ENCODE measurements at regions not wholly inside any gene's neighbourhood (a gene's known extent, or its start where the extent isn't known, plus 50 kb on each side); places are given as distances from the start of the nearest gene placed in this dataset.

DNA sequence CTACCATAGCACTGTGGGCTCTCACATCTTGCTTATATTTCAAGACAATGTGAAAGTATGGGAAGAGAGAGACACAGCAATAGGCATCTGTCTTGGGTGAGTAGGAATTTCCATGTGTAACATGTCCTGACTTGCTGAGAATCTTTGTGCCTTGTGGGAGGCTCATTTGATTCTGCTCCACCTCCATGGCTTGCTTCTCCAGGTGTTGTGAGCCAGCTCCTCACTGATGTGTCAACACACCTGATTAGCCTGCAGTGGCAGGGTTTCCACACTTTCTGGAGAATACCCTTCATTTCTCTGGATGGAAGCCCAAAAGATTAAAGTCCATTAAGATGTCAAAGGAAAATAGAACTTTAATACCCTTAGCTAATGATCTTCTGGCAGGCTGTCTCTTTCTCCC, 613.6 kb downstream of the ZNF608 start:
- TF ChIP-seq, protein P1, sequence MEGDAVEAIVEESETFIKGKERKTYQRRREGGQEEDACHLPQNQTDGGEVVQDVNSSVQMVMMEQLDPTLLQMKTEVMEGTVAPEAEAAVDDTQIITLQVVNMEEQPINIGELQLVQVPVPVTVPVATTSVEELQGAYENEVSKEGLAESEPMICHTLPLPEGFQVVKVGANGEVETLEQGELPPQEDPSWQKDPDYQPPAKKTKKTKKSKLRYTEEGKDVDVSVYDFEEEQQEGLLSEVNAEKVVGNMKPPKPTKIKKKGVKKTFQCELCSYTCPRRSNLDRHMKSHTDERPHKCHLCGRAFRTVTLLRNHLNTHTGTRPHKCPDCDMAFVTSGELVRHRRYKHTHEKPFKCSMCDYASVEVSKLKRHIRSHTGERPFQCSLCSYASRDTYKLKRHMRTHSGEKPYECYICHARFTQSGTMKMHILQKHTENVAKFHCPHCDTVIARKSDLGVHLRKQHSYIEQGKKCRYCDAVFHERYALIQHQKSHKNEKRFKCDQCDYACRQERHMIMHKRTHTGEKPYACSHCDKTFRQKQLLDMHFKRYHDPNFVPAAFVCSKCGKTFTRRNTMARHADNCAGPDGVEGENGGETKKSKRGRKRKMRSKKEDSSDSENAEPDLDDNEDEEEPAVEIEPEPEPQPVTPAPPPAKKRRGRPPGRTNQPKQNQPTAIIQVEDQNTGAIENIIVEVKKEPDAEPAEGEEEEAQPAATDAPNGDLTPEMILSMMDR (IDR thresholded peaks at IDR 0.05 in 4 of 5, conservative IDR thresholded peaks at IDR 0.05 in 1 of 5) = no peak
- TF ChIP-seq POLR2A (IDR thresholded peaks at IDR 0.05) = no peak

Data from gastrocnemius medialis (tissue), 4 donors.